ENCODE measurements at regions not wholly inside any gene's neighbourhood (a gene's known extent, or its start where the extent isn't known, plus 50 kb on each side); places are given as distances from the start of the nearest gene placed in this dataset.

DNA sequence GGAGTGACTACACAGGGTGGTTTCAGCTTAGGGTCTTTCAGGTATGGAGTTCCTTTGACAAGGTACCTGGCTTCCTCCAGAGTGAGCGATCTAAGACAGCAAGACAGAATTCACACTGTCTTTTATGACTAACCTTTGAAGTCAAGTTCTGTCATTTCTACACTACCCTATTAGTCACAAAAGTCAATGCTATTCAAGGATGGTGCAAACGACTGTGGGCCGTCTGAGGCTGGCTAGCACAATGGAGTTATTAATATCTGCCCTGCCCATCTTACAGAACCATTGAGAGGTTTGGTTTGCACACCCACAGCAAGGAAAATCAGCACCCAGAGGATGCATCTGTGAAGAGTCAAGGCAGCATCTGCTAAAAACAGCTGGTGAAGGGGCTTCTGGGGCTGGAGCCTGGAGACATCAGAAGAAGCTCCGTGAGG is 62.9 kb upstream of the XCR1 start:
- peak; percentile 74 for DNase-seq (ENCODE audit: low read depth)

DNA sequence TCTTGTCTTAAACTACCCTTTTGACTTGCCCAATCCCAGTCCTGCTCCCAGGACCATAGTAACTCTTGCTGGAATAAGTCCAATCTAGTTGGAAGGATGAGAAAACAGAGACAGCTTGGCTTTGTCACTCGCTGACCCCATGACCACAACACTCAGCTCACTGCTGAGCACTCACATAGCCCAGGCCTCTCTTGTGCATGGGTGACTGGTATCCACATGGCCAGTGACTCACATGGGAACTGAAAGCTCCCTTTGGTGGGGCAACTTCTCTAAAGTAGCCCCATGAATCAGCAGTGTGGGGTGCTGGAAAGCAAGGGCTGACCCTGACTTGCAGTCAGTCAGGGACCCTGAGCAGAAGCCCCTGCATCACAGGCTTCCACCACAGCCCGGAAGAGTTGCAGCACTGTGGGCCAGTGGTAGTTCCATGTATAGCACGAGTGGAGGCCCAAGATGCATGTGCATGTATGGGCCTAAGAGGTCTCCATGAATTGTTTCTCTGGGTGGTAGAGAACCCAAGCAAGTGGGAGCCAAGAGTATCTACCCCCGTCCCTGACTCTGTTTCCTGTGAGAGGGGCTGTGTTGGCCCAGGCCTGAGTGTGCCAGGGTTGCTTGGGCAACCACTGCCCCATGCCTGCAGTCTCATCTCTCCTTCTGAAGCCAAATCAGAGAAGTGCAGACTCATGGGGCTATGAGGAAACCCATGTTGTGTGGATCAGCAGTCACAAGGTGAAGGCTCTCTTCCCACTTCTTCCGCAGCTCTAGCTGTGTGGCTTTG is 62.1 kb upstream of the XCR1 start:
- DNase-seq (ENCODE audit: low read depth), result peak; percentile 97

DNA sequence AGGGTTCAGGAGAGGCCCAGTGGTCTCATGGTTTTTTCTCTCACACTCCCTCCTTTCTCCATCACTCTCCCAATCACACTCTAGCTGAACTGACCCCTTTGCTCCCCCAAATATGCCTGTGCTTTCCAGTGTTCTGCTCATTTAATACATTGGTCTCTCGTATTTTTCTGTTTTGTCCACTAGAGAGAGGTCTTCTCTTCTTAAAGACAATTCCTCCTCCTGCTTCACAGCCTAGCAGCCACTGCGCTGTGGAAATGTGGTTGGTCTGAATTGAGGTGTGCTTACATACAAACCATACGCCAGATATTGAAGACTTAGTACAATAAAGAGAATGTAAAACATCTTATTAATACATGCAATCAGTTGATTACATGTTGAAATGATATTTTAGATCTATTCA is 60.6 kb upstream of the XCR1 start:
- DNase-seq (ENCODE audit: low read depth), result peak; percentile 76

DNA sequence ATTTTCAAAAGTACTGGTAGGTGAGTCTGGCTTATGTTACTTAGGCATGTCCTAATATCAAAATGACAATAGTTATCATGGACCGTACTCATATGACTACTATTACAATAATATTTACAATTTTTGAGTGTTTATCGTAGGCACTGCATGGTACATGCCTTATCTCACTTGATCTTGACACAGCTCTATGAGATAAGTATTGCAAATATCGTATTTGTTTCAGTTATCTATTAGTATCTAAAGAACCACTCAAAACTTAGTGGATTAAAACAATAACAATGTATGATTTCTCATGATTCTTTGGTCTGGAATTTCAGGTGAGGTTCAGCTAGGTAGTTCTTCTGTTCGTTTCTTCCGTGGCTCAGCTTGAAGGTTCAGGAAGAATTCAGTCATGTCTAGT is 59.7 kb upstream of the XCR1 start:
- DNase-seq (ENCODE audit: low read depth), result no peak

DNA sequence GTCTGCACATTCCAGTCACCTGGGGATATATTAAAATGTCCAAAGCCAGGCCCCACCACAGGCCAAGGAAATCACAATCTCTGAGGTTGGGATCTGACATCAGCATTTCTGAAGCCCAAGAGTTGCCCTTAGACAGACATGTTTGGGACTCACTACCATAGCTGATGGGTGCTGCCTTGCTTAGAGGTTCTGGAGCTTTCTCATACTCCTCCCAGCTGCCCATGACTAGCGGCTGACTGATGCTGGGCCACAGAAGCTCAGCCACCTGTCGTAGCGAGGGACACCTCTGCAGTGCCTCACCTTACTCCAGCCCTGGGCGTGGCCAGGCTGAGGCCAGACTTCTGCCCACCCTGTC is 58.8 kb upstream of the XCR1 start:
- DNase-seq (ENCODE audit: low read depth), result no peak

DNA sequence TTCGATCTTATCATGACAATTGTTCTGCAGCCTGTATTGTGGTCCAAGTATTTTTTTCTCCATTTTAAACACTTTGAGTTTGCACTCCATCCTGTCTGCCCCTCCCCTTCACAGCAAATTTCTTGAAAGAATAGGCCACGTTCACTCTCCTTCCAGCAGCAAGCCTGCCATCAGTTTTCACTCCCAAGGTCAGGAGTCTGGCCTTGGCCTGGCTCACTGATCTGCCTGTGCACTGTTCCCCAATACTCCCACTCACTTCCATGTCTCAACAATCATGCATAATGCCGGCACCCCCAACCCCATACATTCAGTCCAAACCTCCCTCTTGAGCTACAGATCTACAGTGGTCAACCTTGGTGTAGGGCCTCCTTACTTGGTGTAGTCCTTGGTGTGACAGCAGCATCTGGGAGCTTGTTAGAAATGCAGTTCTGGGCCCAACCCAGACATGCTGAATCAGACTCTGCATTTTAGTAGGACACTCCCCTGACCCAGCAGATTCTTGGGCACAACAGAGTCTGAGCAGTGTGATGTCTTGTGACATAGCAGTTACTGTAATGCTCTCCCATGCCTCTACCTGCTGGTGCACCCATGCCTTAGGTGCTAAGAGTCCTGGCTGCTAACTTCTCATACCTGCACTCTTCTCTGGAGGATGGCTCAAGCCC is 58.3 kb upstream of the XCR1 start:
- no peak for DNase-seq (ENCODE audit: low read depth)

DNA sequence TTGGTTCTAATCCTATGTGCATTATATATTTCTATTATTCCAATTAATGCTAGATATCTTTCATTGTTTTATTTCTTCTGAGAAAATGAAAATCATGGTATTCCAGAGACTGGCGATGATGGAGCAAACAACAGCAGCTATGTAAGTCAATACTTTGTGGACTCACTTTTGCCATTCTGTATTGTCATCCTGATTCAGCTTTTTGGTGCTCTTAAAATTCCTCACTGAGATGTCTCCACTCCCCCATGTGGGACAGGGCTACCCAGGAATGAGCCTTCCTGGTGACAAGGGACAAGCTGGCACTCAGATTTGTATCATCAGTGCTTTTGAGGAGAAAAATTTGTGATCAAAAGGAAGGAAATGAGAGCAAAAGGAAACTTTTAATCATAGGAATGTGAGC is 56.7 kb upstream of the XCR1 start:
- DNase-seq (ENCODE audit: low read depth), result no peak

DNA sequence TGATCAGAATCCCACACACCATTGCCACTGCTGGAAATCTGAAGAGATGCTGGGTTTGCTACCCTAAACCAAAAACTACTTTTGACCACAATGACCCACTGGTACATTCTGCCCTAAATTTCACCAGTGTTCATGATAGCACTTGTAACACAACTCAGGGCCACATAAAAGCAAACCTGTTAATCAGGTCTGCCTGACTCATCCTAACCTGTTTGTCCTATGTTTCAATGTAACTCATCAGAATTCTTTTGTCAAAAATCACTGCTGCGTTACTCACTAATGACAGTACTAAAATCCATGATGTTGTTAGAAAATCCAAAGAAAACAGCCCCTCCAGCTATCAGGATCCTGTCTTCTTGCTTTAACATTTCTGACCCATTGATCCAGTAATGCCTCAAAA is 55.6 kb upstream of the XCR1 start:
- DNase-seq (ENCODE audit: low read depth), result no peak

DNA sequence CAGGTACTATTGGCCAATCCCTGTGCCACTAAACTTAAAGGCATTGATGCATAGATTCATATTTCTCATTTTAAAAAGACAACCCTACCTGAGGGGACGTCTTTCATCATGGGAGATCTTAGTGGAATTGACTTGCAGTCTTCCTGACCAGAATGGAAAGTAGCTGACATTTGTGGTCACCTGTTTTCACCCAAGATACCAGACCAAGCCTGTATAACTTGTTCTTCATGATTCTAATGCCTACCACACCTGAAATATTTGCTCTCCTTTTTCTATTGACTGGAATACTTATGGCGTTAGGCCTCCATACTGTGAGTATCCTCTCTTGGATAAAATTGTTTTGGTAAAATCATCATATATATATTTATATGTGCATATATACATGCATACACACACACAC is 54.7 kb upstream of the XCR1 start:
- no peak for DNase-seq (ENCODE audit: low read depth)

DNA sequence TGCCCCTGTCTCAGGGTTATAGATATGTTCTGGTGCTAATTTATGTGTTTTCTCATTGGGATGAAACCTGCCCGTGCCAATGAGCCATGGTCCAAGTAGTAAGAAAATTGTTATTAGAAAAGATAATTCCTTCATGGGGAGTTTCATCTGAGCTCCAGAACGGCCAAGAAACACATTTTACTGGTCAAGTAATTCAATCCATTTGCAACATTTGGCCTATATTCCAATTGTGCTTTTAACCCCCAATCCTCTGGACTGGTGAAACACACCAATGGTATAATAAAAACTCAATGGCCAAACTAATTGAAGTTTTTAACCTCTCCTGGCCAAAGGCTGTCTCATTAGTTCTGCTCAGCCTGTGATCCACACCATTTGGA is 53.7 kb upstream of the XCR1 start:
- no peak for DNase-seq (ENCODE audit: low read depth)

DNA sequence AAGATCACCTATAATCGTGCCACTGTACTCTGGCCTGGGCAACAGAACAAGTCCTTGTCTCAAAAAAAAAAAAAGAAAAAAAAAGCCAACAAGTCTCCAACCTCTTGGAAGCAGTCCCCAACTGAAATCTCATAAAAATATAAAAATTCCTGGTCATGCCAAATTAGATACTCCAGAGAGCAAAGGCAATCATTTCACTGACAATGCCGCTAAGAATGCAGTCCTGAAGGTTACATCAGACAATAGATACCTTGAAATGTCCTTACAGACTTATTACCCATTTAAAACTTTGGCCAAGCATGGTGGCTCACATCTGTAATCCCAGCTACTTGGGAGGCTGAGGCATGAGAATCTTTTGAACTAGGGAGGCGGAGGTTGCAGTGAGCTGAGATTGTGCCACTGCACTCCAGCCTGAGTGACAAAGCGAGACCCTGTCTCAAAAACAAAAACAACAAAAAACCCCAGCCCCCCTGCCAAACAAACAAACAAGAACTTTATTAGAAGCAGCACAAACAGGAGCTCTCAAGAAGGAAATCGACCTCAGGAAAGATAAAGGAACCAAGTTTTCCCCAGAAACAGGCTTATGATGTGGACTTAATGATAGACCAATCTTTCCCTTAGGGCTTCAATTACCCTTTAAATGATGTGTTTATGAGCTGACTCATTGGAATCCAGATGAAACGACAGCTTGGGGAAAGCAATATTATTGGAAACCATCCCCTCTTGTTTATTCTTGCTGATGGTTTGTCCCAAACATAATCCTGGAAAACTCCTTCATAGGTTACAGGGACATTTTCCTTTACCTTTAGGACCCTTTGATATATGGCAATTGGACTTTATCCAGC is 53.1 kb upstream of the XCR1 start:
- DNase-seq (ENCODE audit: low read depth), result peak; percentile 62

DNA sequence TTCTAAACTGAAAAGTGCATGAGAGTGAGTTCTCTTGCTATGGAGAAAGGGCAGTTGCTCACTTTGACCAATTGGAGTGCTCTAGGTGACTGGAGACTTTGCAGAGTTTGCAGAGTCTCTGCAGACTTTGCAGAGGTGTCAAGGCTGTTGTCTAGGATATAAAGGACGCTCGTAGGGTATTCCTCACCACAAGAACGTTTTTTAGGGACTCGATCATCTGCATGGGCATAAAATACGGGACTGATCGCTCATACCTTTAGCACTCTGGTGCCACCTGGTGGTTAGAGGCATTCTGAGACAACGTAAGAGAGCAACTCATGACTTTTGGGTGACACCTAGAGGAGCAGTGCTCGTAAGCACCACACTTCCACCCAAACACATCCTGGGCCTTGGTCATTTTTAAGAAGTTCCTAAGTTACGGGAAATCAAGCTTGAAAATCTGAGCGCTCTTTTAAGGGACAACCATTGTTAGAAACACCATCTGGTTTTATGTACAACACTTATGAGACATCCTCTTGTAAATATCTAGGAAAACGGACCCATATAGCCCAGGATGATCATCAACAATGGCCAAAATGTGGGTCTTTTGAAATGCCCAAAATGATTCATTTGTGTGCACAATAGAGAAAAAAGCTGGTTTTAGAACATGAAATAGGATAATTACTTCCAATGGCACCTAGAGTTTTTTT is 51.6 kb upstream of the XCR1 start:
- peak; percentile 93 for DNase-seq (ENCODE audit: low read depth)
